ENCODE measurements at regions not wholly inside any gene's neighbourhood (a gene's known extent, or its start where the extent isn't known, plus 50 kb on each side); places are given as distances from the start of the nearest gene placed in this dataset.

DNA sequence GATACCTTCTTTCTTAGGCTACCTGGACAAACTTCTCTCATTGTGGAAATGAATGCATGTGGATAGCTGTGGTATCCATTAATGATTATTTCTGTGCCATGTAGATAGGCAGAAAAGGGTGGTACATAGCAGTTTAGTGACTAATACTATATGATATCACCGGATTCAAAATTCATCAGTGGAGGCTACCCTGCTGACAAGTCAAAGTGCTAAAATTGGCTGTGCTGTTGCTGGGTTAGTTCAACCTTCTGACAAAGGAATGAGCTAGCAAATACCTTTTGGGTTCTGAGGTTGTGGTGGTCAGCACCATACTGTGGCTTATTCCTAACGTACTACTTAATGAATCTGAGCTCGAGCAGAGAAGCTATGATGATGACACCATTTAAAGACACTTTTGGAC lies 109.1 kb downstream of the TFAP2B start (continued):
- TF ChIP-seq, protein P1, sequence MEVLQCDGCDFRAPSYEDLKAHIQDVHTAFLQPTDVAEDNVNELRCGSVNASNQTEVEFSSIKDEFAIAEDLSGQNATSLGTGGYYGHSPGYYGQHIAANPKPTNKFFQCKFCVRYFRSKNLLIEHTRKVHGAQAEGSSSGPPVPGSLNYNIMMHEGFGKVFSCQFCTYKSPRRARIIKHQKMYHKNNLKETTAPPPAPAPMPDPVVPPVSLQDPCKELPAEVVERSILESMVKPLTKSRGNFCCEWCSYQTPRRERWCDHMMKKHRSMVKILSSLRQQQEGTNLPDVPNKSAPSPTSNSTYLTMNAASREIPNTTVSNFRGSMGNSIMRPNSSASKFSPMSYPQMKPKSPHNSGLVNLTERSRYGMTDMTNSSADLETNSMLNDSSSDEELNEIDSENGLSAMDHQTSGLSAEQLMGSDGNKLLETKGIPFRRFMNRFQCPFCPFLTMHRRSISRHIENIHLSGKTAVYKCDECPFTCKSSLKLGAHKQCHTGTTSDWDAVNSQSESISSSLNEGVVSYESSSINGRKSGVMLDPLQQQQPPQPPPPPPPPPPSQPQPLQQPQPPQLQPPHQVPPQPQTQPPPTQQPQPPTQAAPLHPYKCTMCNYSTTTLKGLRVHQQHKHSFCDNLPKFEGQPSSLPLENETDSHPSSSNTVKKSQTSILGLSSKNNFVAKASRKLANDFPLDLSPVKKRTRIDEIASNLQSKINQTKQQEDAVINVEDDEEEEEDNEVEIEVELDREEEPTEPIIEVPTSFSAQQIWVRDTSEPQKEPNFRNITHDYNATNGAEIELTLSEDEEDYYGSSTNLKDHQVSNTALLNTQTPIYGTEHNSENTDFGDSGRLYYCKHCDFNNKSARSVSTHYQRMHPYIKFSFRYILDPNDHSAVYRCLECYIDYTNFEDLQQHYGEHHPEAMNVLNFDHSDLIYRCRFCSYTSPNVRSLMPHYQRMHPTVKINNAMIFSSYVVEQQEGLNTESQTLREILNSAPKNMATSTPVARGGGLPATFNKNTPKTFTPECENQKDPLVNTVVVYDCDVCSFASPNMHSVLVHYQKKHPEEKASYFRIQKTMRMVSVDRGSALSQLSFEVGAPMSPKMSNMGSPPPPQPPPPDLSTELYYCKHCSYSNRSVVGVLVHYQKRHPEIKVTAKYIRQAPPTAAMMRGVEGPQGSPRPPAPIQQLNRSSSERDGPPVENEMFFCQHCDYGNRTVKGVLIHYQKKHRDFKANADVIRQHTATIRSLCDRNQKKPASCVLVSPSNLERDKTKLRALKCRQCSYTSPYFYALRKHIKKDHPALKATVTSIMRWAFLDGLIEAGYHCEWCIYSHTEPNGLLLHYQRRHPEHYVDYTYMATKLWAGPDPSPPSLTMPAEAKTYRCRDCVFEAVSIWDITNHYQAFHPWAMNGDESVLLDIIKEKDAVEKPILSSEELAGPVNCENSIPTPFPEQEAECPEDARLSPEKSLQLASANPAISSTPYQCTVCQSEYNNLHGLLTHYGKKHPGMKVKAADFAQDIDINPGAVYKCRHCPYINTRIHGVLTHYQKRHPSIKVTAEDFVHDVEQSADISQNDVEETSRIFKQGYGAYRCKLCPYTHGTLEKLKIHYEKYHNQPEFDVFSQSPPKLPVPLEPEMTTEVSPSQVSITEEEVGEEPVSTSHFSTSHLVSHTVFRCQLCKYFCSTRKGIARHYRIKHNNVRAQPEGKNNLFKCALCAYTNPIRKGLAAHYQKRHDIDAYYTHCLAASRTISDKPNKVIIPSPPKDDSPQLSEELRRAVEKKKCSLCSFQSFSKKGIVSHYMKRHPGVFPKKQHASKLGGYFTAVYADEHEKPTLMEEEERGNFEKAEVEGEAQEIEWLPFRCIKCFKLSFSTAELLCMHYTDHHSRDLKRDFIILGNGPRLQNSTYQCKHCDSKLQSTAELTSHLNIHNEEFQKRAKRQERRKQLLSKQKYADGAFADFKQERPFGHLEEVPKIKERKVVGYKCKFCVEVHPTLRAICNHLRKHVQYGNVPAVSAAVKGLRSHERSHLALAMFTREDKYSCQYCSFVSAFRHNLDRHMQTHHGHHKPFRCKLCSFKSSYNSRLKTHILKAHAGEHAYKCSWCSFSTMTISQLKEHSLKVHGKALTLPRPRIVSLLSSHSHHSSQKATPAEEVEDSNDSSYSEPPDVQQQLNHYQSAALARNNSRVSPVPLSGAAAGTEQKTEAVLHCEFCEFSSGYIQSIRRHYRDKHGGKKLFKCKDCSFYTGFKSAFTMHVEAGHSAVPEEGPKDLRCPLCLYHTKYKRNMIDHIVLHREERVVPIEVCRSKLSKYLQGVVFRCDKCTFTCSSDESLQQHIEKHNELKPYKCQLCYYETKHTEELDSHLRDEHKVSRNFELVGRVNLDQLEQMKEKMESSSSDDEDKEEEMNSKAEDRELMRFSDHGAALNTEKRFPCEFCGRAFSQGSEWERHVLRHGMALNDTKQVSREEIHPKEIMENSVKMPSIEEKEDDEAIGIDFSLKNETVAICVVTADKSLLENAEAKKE (CRISPR knock-in tag; IDR thresholded peaks at IDR 0.05) = no peak
- TF ChIP-seq EZH2phosphoT487 (IDR thresholded peaks at IDR 0.05; ENCODE audit: unreplicated experiment) (no peak), ZNF114 (CRISPR knock-in tag; IDR thresholded peaks at IDR 0.05) (no peak), CREB1 (CRISPR knock-in tag; IDR thresholded peaks at IDR 0.05; ENCODE audit: low read depth) (no peak), NANOG (IDR thresholded peaks at IDR 0.05; ENCODE audit: borderline replicate concordance) (no peak), ZNF331 (CRISPR knock-in tag; IDR thresholded peaks at IDR 0.05; ENCODE audit: low read depth) (no peak), ETS1 (IDR thresholded peaks at IDR 0.05) (no peak), STAT1 (IDR thresholded peaks at IDR 0.05; ENCODE audit: unreplicated experiment) (no peak), EZH2 (IDR thresholded peaks at IDR 0.05; ENCODE audit: low read depth, unreplicated experiment) (no peak)
- TF ChIP-seq, protein P2, sequence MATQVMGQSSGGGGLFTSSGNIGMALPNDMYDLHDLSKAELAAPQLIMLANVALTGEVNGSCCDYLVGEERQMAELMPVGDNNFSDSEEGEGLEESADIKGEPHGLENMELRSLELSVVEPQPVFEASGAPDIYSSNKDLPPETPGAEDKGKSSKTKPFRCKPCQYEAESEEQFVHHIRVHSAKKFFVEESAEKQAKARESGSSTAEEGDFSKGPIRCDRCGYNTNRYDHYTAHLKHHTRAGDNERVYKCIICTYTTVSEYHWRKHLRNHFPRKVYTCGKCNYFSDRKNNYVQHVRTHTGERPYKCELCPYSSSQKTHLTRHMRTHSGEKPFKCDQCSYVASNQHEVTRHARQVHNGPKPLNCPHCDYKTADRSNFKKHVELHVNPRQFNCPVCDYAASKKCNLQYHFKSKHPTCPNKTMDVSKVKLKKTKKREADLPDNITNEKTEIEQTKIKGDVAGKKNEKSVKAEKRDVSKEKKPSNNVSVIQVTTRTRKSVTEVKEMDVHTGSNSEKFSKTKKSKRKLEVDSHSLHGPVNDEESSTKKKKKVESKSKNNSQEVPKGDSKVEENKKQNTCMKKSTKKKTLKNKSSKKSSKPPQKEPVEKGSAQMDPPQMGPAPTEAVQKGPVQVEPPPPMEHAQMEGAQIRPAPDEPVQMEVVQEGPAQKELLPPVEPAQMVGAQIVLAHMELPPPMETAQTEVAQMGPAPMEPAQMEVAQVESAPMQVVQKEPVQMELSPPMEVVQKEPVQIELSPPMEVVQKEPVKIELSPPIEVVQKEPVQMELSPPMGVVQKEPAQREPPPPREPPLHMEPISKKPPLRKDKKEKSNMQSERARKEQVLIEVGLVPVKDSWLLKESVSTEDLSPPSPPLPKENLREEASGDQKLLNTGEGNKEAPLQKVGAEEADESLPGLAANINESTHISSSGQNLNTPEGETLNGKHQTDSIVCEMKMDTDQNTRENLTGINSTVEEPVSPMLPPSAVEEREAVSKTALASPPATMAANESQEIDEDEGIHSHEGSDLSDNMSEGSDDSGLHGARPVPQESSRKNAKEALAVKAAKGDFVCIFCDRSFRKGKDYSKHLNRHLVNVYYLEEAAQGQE (IDR thresholded peaks at IDR 0.05; ENCODE audit: unreplicated experiment) = no peak
